ENCODE measurements at regions not wholly inside any gene's neighbourhood (a gene's known extent, or its start where the extent isn't known, plus 50 kb on each side); places are given as distances from the start of the nearest gene placed in this dataset.

GRCh38 chr3:39639344-39640236, 169.8 kb upstream of the MYRIP start:
- CTCF ChIA-PET: interaction anchor here (0.6 to 1.2 kb wide), 2 partner anchors 11 to 108 kb away, joined by 3 read pairs; no protein-coding TSS in a partner anchor
- POLR2A ChIA-PET (ENCODE audit: unreplicated experiment): no interaction called here
- in situ Hi-C loops (cut with MboI; ENCODE audit: low sequenced_read_pairs): no loop called here
- Histone ChIP-seq H4K8ac (ENCODE audit: low read depth in 2 of 2, low read length in 2 of 2) (peak overlapping the region in 1 of 2 experiments; percentile 11; a peak in 2 of 4 replicates), H3K9me1 (ENCODE audit: insufficient read depth, low read length) (no peaks in the 10 kb centered on the region), H3K9ac (ENCODE audit: low read depth, low read length) (no peak overlapping the region), H3K27me3 (ENCODE audit: control insufficient read depth, insufficient read depth, low read length) (no peaks in the 10 kb centered on the region), H3K4me3 (ENCODE audit: insufficient read depth, low read depth, low read length) (no peak overlapping the region), H3K23ac (ENCODE audit: low read depth, low read length) (no peak overlapping the region), H2AK5ac (ENCODE audit: low read depth, low read length) (no peak overlapping the region), H3K27ac (ENCODE audit: insufficient read depth, low read length) (no peak overlapping the region), H2BK5ac (ENCODE audit: low read depth, low read length, poor library complexity, severe bottlenecking) (peak overlapping the region; percentile 59), H3K9me3 (ENCODE audit: control insufficient read depth, insufficient read depth, low read length) (no peaks in the 10 kb centered on the region), H3K4ac (ENCODE audit: low read depth, low read length) (peak overlapping the region; percentile 36), H3K56ac (ENCODE audit: extremely low read depth, insufficient read depth, low read length) (no peak overlapping the region), H2BK120ac (ENCODE audit: low read depth, low read length) (peak overlapping the region; percentile 76), H2AFZ (replicated peaks; ENCODE audit: low read length, poor library complexity) (peak overlapping the region; percentile 29), H2BK15ac (ENCODE audit: low read depth, low read length) (no peak overlapping the region), H3K36me3 (ENCODE audit: control insufficient read depth, insufficient read depth, low read length) (no peaks in the 10 kb centered on the region), H3K4me1 (ENCODE audit: control insufficient read depth, insufficient read depth, low read length) (peaks cover 2% of the 10 kb centered on the region), H3K79me1 (ENCODE audit: low read depth in 1 of 2, low read length in 2 of 2) (no peaks in the 10 kb centered on the region), H2BK20ac (ENCODE audit: low read depth, low read length) (peak overlapping the region; percentile 54), H3K18ac (ENCODE audit: low read depth, low read length) (no peak overlapping the region), H4K20me1 (ENCODE audit: insufficient read depth, low read length) (no peaks in the 10 kb centered on the region), H2AK9ac (replicated peaks; ENCODE audit: low read depth, low read length, poor library complexity) (no peak overlapping the region), H3K14ac (replicated peaks; ENCODE audit: low read depth, low read length) (peak overlapping the region; percentile 64; the same call in 1 of the 2 replicates), H3K4me2 (ENCODE audit: low read depth, low read length) (peak overlapping the region; percentile 29; the same call in 1 of the 2 replicates), H4K91ac (ENCODE audit: insufficient read depth, low read depth, low read length) (peak overlapping the region; percentile 31; the same call in 1 of the 2 replicates), H4K5ac (ENCODE audit: low read depth, low read length) (no peak overlapping the region)
- DNase-seq (peak; percentile 96), ATAC-seq (ENCODE audit: low read depth) (peak; percentile 96)
- no CpG with 5 or more reads among the region's 5 CpGs for WGBS, 2 experiments (ENCODE audit: extremely low coverage in 2 of 2, insufficient read length in 1 of 2)
- dilution Hi-C loops (cut with HindIII; ENCODE audit: low sequenced_read_pairs, unreplicated experiment): no loop called here
- intact Hi-C loops (cut with micrococcal nuclease): loop anchor here (10.0 kb wide), 1 partner anchor 675 kb away; no protein-coding TSS in a partner anchor
- no TSS peak for BruUV-seq (replicated peaks)
- TF ChIP-seq USF2 (IDR thresholded peaks at IDR 0.05; ENCODE audit: low read depth, low read length) (no peak), RCOR1 (IDR thresholded peaks at IDR 0.05; ENCODE audit: insufficient replicate concordance, low read length) (no peak), FOS (IDR thresholded peaks at IDR 0.05; ENCODE audit: low read depth, low read length) (peak; percentile 99), RFX5 (IDR thresholded peaks at IDR 0.05; ENCODE audit: low read depth, low read length) (no peak), CTCF (conservative IDR thresholded peaks at IDR 0.05; ENCODE audit: low read depth, low read length) (no peak), MXI1 (IDR thresholded peaks at IDR 0.05; ENCODE audit: borderline replicate concordance, low read depth, low read length) (no peak), POLR2A (IDR thresholded peaks at IDR 0.05; ENCODE audit: low read depth, low read length) (no peak), ELK1 (IDR thresholded peaks at IDR 0.05; ENCODE audit: borderline replicate concordance, low read depth, low read length) (no peak), MAFK (IDR thresholded peaks at IDR 0.05; ENCODE audit: low read depth, low read length) (peak; percentile 65), MAZ (IDR thresholded peaks at IDR 0.05; ENCODE audit: borderline replicate concordance, low read depth, low read length) (peak; percentile 26; the same call in 1 of the 2 replicates), SMC3 (IDR thresholded peaks at IDR 0.05; ENCODE audit: low read depth, low read length) (no peak), NFE2L2 (IDR thresholded peaks at IDR 0.05; ENCODE audit: low read depth, low read length) (peak; percentile 96), RAD21 (IDR thresholded peaks at IDR 0.05; ENCODE audit: low read length) (no peak), BHLHE40 (IDR thresholded peaks at IDR 0.05; ENCODE audit: low read depth, low read length) (0 out of 2 replicates have a peak, but pooled peaks have one; percentile 31)

Measured in IMR-90 (cell line).